ENCODE measurements at regions not wholly inside any gene's neighbourhood (a gene's known extent, or its start where the extent isn't known, plus 50 kb on each side); places are given as distances from the start of the nearest gene placed in this dataset.
A peak's percentile ranks its signal among the peaks of the same experiment; 100 is the strongest.
"Not testable (repeated sequence)": the region's sequence is repeated elsewhere in the genome, so short reads cannot be mapped to it uniquely, and the experiment has no call there.

- DNase-seq = no peak
These were observed 108.6 kb upstream of the PODXL start for GRCh38 chr7:131665021-131665420.

- DNase-seq = no peak
These were observed 108.1 kb upstream of the PODXL start for GRCh38 chr7:131664570-131664969.

- not testable (repeated sequence) for DNase-seq
These were observed 106.0 kb upstream of the PODXL start for GRCh38 chr7:131662301-131662873.

- DNase-seq = no peak
These were observed 101.5 kb upstream of the PODXL start for GRCh38 chr7:131657881-131658280.

- no peak for DNase-seq
These were observed 100.7 kb upstream of the PODXL start for GRCh38 chr7:131656980-131657723.

GRCh38 chr7:131655866-131656265, 99.4 kb upstream of the PODXL start:
- DNase-seq = no peak

GRCh38 chr7:131655447-131655846, 99.0 kb upstream of the PODXL start:
- DNase-seq = no peak

GRCh38 chr7:131654668-131655326, 98.4 kb upstream of the PODXL start:
- DNase-seq = peak; percentile 53

- DNase-seq = no peak
These were observed 97.8 kb upstream of the PODXL start for GRCh38 chr7:131654249-131654558.

GRCh38 chr7:131653418-131654248, 97.2 kb upstream of the PODXL start:
- DNase-seq = no peak

GRCh38 chr7:131652934-131653333, 96.5 kb upstream of the PODXL start:
- DNase-seq = no peak

- no peak for DNase-seq
These were observed 95.8 kb upstream of the PODXL start for GRCh38 chr7:131652194-131652593.

- DNase-seq = no peak
These were observed 93.5 kb upstream of the PODXL start for GRCh38 chr7:131649879-131650278.

- no peak for DNase-seq
These were observed 92.6 kb upstream of the PODXL start for GRCh38 chr7:131649003-131649541.

GRCh38 chr7:131648491-131648890, 92.1 kb upstream of the PODXL start:
- DNase-seq = no peak

GRCh38 chr7:131646203-131646602, 89.8 kb upstream of the PODXL start:
- DNase-seq = no peak

GRCh38 chr7:131642429-131642828, 86.0 kb upstream of the PODXL start:
- no peak for DNase-seq

- no peak for DNase-seq
These were observed 84.3 kb upstream of the PODXL start for GRCh38 chr7:131640686-131641085.

GRCh38 chr7:131638641-131639430, 82.4 kb upstream of the PODXL start:
- no peak for DNase-seq

GRCh38 chr7:131637859-131638258, 81.4 kb upstream of the PODXL start:
- no peak for DNase-seq

GRCh38 chr7:131636092-131636491, 79.7 kb upstream of the PODXL start:
- DNase-seq = no peak

- not testable (repeated sequence) for DNase-seq
These were observed 77.8 kb upstream of the PODXL start for GRCh38 chr7:131634197-131634596.

Data from right kidney (tissue), 1 donor.